ENCODE measurements at regions not wholly inside any gene's neighbourhood (a gene's known extent, or its start where the extent isn't known, plus 50 kb on each side); places are given as distances from the start of the nearest gene placed in this dataset.

- Mint-ChIP-seq H3K4me1 (peaks cover 22% of the 10 kb centered on the region), H3K9me3 (peaks cover 2% of the 10 kb centered on the region), H3K36me3 (ENCODE audit: low read depth) (no peaks in the 10 kb centered on the region), H3K27me3 (peaks cover 2% of the 10 kb centered on the region), H3K27ac (no peak overlapping the region), H3K4me3 (no peak overlapping the region)
- ATAC-seq (ENCODE audit: low read depth), result no peak
- no peak for DNase-seq
- TF ChIP-seq, protein P1, sequence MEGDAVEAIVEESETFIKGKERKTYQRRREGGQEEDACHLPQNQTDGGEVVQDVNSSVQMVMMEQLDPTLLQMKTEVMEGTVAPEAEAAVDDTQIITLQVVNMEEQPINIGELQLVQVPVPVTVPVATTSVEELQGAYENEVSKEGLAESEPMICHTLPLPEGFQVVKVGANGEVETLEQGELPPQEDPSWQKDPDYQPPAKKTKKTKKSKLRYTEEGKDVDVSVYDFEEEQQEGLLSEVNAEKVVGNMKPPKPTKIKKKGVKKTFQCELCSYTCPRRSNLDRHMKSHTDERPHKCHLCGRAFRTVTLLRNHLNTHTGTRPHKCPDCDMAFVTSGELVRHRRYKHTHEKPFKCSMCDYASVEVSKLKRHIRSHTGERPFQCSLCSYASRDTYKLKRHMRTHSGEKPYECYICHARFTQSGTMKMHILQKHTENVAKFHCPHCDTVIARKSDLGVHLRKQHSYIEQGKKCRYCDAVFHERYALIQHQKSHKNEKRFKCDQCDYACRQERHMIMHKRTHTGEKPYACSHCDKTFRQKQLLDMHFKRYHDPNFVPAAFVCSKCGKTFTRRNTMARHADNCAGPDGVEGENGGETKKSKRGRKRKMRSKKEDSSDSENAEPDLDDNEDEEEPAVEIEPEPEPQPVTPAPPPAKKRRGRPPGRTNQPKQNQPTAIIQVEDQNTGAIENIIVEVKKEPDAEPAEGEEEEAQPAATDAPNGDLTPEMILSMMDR (IDR thresholded peaks at IDR 0.05), result no peak
- CTCF ChIA-PET, result no interaction called here
- intact Hi-C loops (cut with micrococcal nuclease), result loop anchor here (5.0 kb wide), 2 partner anchors 202 to 332 kb away; no protein-coding TSS in a partner anchor
- POLR2A ChIA-PET, result interaction anchor here (0.7 kb wide), 1 partner anchor 464 kb away, joined by 6 read pairs; no protein-coding TSS in a partner anchor
These were observed 57.0 kb downstream of the PHLDA1 start for GRCh38 chr12:75974323-75975187.

DNA sequence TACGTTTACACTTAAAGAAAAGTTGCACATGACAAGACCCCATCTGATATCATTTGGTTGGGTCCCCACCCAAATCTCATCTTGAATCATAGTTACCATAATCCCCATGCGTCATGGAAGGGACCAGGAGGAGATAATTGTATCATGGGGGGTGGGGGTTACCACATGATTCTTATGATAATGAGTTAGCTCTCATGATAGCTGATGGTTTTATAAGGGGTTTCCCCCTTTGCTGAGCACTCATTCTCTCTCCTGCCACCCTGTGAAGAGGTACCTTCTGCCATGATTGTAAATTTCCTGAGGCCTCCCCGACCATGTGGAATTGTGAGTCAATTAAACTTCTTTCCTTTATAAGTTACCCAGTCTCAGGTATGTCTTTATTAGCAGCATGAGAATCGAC lies 60.3 kb downstream of the PHLDA1 start:
- TF ChIP-seq, protein P1 (IDR thresholded peaks at IDR 0.05), result no peak
- no peak overlapping the region for H3K4me3 Mint-ChIP-seq
- ATAC-seq (ENCODE audit: low read depth) (no peak), DNase-seq (no peak)
- intact Hi-C loops (cut with micrococcal nuclease), result no loop called here
- H3K9me3 Mint-ChIP-seq, result peaks cover 2% of the 10 kb centered on the region
- no peak overlapping the region for H3K27ac Mint-ChIP-seq
- no peaks in the 10 kb centered on the region for H3K36me3 Mint-ChIP-seq (ENCODE audit: low read depth)
- H3K4me1 Mint-ChIP-seq, result no peaks in the 10 kb centered on the region
- H3K27me3 Mint-ChIP-seq, result peaks cover 5% of the 10 kb centered on the region
- POLR2A ChIA-PET, result no interaction called here
- CTCF ChIA-PET, result no interaction called here

- intact Hi-C loops (cut with micrococcal nuclease), result no loop called here
- Mint-ChIP-seq H3K27me3 (peaks cover 5% of the 10 kb centered on the region), H3K4me3 (no peak overlapping the region), H3K4me1 (no peaks in the 10 kb centered on the region), H3K9me3 (peaks cover 2% of the 10 kb centered on the region), H3K27ac (no peak overlapping the region), H3K36me3 (ENCODE audit: low read depth) (no peaks in the 10 kb centered on the region)
- ATAC-seq (ENCODE audit: low read depth) (no peak), DNase-seq (no peak)
- TF ChIP-seq, protein P1 (IDR thresholded peaks at IDR 0.05), result no peak
- POLR2A ChIA-PET, result no interaction called here
- CTCF ChIA-PET, result no interaction called here
These were observed 61.3 kb downstream of the PHLDA1 start for GRCh38 chr12:75970310-75970709.

- Mint-ChIP-seq H3K27ac (no peak overlapping the region), H3K4me3 (no peak overlapping the region), H3K9me3 (peaks cover 2% of the 10 kb centered on the region), H3K4me1 (no peaks in the 10 kb centered on the region), H3K36me3 (ENCODE audit: low read depth) (no peaks in the 10 kb centered on the region), H3K27me3 (peaks cover 5% of the 10 kb centered on the region)
- no peak for DNase-seq
- intact Hi-C loops (cut with micrococcal nuclease), result no loop called here
- TF ChIP-seq, protein P1 (IDR thresholded peaks at IDR 0.05), result no peak
- ChIA-PET CTCF (interaction anchor here (1.2 kb wide), 1 partner anchor 62 kb away, joined by 3 read pairs; the partner anchor contains the start of gene PHLDA1), POLR2A (no interaction called here)
- ATAC-seq (ENCODE audit: low read depth), result no peak
These were observed 61.8 kb downstream of the PHLDA1 start for GRCh38 chr12:75969768-75970167.

DNA sequence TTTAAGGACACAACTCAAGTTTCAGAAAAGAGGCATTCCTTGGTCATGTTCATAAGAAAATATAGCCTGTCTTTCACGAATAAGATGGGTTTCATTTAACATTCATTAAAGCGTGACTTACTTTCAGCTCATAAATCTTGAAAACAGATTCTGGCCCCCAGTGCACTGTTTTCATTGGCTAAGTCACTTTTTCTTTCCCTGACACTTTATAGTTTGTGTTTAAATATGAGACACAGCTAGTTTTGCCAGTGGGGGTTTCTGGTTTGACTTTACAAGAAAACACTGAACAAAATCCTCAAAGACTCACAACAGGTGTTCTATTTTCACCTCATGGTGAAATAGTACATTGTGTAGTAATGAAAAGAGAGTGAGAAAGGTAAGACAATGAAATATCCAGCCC lies 65.9 kb downstream of the PHLDA1 start:
- ChIA-PET POLR2A (interaction anchor here (0.6 kb wide), 1 partner anchor 16 kb away, joined by 10 read pairs; no protein-coding TSS in a partner anchor), CTCF (no interaction called here)
- Mint-ChIP-seq H3K36me3 (ENCODE audit: low read depth) (no peaks in the 10 kb centered on the region), H3K27me3 (peaks cover 7% of the 10 kb centered on the region), H3K9me3 (no peaks in the 10 kb centered on the region), H3K4me1 (peaks cover 8% of the 10 kb centered on the region), H3K4me3 (no peak overlapping the region), H3K27ac (no peak overlapping the region)
- ATAC-seq (ENCODE audit: low read depth), result no peak
- TF ChIP-seq, protein P1 (IDR thresholded peaks at IDR 0.05), result no peak
- intact Hi-C loops (cut with micrococcal nuclease), result no loop called here
- DNase-seq, result no peak
